CD4-positive, alpha-beta T cell treated with Interleukin-2 at 100 ng/mL for 4 hours (primary cell): ENCODE measurements at regions not wholly inside any gene's neighbourhood (a gene's known extent, or its start where the extent isn't known, plus 50 kb on each side); places are given as distances from the start of the nearest gene placed in this dataset.

ENCODE experiments used
- DNase-seq: peaks from one replicate; pipeline ENCODE4 v3.0.0-alpha.2; 2020; ENCODE audit warnings: low spot score

DNA sequence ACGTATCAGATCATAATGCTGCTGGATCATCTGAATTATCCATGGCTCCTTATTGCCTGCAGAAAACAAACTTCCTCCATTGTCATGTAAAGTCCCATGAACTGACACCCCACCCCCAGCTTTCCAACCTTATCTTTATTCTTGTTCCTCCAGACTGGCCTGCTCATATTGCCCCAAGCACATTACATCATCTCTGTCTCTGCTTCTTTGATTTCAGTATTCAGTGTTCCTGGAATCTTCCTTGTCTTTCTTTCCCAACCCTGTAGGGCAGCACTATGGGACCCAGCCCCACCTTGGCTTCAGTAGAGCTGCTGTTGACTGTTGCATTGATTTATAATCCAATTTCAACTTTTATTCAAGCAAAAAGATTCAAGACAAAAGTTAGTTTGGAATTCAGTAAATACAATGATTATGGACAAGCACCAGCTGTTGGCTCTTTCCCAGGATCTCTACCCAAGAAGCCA lies 187.5 kb upstream of the ECI2 start:
- DNase-seq, result no peak

DNA sequence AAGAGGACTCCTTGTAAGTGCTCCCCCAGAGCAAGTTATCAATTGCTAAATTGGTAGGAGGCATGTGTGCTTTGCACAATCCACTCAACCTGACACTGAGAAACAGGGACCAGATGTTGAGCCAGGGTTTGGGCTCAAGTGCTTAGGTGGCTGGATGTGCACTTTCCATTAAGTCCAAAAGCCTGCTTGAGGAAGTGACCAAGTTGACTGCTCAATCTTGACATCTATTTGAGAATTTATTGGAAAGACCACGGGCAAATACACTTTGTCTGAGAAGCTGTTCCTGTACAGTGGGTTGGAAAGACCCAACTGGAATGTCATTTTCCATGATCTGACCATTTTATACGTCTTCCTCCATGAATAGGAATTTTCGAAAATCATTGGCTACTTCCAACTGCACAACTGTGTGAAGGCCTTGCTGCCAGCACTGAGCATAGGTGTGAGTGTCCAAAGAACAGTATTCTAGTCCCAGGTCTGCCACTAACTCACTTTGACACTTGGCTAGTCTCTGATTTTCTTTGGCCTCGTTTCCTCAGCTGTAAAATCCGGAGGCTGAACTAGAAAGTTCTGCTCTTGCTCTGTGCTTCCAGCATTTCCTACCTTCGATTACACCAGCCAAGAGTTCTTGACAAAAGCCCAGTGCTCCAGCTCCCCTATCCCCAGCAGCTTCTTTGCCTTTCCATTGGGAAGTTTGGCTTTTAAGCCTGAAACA lies 186.9 kb upstream of the ECI2 start:
- DNase-seq, result no peak

DNA sequence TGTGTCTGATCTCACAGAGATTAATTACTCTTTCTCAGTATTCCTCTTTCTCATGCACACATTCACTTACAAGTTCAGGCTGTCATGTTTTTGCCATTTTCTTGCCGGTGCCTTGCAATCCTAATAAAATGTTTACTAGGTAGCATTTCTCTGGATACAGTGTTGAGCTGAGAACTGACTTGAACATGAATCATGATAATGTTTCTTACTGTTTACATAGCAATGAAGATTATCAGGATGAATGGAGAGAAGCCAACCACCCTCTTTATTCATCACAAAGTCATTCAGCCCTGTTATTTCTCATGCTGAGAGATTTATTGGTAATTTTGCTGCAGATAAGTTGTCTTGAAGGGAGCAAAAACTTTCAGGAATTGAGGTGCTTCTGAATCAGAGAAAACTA lies 185.5 kb upstream of the ECI2 start:
- no peak for DNase-seq

DNA sequence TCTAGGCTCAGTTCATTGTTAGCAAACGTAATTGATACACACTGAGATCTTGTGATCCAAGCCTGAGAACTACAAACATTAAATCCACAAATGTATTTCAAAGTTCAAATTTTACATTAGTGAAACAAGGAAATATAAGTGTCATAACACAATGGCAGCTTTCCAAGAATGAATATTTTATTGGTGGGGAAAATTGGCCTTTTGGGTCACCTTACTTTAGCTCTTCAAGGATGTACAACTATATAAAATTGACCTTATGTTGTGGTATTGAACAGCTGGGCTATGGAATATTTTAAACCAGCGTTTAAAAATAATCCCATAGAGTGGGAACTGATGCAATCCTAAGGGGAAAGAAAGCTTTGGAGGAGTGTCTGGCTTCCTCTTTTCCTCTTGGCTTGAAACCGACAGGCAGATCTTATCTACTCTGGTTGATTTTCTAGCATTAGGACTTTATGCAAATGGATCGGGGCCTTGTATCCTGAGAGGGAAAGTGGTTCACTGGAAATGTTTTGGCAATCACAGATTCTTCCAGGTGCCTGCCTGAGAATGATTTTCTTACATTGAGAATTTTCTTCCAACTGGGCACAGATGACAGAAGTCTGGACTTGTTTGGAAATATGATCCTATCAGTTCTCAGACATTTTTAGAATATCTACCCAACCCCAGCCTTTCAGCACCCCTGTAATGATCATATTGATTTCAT lies 184.8 kb upstream of the ECI2 start:
- DNase-seq, result no peak

DNA sequence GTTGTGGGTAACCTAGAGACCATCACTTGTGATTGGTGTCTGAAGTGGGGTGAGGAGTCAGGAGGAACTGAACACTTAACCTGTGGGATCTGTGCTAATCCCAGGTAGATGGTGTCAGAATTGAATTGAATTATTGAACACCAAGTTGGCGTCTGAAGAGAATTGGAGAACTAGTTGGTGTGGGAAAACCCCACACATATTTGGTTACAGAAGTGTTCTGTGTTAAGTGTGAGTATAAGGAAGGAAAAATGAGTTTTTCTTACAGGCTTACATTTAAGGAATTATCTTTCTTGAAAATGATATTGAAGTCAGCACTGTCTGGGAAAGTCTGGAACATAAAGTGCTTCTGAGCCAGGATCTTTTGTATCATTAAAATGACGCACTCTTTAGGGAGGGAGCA lies 182.9 kb upstream of the ECI2 start:
- DNase-seq, result no peak

DNA sequence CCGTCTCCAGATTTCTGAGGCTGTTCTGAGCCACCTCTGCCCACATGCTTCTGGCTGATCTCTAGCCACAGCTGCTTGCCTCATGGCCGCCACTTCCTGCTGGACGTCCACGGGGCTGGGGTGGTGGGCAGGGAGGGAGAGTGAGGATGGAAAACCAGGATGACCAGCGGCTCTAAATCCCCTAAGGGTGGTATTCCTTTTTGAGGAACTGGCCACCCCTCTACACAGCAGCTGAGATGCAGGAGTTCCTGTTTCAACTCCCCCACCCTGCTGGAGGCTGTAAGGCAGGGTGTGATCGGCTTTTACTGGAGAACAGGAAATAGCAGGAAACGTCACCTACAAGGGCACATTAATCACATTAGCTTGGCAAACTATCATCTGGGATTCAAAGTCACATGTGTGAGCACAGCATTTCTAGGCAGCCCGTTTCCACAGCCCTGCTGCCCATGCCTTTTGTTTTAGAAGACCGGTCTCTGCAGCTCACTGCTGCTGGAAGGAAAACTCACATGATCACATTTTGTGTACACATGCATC lies 181.6 kb upstream of the ECI2 start:
- no peak for DNase-seq

DNA sequence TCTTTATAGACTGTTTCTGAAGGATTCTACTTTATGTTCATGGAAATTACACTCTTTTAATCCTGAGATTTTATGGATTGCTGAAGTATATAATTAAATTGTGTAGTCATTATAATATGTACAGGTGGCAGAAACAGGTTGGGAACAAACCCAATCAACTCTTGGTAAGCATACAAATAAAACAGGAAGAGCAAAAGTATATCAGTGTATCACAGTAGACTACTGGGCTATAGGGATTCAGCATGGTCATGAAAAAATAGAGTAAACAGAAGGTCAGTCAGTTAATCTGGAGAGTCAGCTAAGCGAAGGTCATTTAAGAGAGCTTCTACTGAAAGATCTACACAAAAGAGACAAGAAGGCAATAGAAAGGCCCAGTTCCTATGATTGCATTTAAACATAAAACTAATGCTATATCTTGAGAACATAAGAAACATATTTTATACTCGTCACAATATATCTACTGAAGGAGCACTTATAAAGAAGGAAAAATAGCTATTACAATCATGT lies 178.9 kb upstream of the ECI2 start:
- DNase-seq, result no peak

DNA sequence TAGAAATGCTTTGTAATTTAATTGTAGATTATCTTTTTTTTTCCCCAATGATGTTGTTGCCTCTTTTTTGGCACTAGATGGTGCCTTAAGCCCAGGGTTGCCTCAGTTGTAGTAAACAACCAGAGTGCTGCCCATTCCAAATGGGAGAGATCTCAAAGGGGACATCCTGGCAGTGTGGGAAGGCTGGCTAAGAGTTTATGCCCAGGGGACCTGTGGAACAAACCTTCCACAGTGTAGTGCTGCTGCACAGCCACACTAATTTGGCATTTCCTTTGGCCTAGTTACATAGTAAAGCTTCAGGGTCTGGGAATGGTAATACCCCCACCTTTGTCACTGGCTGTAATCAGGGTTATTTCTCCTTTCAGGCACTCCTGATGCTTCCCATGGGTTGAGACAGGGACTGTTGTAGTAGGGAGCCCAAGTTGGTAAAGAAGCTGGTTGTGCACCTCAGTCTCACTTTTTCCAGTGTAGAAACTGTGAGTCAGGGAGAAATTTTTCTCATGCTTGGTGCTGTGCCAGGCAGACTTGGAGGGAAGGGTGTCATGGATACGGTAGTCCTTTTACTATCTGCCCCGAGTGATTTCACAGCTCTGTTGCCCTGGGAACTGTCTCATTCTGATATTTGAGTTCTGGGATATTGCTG lies 177.8 kb upstream of the ECI2 start:
- no peak for DNase-seq

DNA sequence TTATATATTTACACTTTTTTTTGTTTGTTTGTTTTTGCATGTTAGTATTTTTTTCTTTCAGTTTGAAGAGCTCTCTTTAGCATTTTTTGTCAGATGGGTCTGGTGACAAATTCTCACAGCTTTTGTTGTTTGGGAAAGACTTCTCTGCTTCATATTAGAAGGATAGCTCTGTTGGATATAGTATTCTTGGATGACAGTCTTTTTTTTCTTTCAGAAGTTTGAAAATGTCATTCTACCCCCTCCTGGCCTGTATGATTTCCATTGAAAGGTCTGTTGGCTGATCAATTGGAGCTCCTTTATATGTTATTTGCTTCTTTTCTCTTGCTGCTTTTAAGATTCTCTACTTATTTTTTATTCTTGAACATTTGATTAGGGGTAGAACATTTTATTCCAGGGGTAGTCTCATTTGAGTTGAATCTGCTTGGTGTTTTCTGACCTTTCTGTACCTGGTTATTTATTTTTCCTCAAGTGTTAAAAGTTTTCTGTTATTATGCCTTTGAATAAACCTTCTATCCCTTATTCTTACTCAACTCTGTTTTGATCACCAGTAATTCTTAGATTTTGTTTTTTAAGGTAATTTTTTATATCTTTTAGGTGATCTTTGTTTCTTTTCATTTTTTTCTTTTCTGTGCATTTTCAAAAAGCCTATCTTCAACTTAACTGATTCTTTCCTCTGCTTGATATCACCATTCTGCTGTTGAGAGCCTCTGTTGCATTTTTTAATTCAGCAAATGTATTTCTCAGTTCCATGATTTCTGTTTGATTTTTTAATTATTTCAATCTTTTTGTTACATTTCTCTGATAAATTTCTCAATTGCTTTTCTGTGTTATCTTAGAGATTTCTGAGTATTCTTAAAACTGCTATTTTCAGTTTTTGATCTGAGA lies 176.8 kb upstream of the ECI2 start:
- no peak for DNase-seq

DNA sequence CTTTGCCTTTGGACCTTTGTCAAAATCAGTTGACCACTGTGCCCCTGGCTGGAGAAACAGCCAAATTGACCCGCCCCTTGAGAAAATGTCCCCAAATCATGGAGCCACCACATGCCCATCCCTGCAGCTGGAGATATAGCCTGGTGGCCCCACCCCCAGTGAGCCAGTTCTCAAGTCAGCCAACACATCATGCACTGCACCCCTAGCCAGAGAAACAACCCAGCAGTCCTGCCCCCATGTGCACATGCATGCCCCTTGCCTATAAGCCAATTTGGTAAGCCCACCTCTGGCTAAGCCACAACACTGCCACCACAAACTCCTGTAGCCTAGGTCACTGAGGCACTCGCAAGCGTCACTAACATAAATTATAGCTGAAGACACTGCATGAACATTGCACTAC lies 174.2 kb upstream of the ECI2 start:
- no peak for DNase-seq

DNA sequence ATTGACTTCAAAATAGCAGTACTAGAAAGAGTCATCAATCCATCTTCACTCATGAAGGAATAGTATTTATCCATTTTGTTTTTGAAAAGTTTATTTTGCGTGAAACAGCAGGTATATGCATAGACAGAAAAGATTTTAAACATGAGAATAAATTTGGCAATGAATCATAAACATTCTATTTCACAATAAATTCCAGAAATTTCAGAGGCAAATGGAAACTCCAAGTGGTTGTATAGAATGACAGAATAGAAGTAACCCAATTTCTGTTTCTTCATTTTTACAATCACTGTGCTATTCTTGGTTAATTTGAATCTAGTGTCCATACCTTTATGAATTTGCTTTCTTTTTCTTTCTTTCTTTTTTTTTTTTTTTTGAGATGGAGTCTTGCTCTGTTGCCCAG lies 173.0 kb upstream of the ECI2 start:
- no peak for DNase-seq

DNA sequence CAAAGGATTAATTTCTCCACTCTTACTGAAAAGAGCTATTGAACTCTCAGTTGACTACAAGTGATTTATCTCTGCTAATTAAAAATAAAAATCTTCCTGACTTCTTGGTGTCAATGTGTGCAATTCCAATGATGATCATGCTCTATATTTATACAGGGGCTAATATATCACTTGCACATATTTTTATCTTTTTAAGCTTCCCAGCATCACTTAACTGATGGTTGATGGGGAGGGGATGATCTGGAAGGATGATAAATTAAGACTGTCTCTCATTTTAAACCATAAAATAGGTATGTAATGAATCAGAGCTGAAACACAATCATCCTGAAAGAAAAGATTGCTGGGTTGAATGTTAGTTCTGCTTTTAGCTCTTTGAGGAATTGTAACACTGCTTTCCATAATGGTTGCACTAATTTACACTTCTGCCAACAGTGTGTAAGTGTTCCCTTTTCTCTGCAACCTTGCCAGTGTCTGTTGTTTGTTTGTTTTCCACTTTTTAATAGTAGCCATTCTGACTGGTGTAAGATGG lies 169.6 kb upstream of the ECI2 start:
- DNase-seq, result no peak

DNA sequence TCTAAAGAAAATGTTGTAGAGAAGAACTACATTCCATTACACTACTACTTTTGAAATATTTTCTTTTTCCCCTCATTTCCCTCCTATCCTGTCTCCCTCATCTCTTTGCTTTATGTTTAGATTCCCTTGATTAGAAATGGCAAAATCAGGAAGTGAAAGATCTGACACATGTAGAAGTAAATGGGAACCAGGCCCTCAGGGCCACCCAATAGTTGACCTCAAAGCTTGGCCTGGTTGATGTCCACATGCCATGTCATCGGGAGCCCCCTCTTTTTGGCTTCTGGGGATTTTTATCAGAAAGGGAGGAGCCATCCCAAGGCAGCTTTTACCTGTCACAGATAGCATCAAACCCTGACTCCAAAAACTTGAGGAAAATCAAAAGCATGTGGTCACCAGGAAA lies 168.3 kb upstream of the ECI2 start:
- DNase-seq, result no peak

DNA sequence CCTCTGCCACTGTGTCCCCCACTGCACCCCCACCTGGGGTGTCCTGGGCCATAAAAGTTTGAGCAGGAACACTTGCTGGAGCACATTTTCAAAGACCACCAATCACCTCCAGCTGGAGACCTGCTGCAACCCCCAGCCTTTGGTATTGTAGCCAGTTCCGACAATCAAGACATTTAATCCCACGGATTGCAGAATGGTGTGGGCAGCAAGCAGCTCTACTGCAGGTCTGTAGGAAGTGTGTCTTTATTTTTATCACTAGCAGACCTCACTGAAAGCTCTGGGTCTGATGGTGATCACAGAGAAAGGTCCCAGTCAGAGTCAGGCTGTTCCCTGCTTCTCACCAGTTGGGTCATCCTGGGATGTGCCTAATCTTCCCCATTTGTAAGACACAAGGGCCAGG lies 167.1 kb upstream of the ECI2 start:
- no peak for DNase-seq

DNA sequence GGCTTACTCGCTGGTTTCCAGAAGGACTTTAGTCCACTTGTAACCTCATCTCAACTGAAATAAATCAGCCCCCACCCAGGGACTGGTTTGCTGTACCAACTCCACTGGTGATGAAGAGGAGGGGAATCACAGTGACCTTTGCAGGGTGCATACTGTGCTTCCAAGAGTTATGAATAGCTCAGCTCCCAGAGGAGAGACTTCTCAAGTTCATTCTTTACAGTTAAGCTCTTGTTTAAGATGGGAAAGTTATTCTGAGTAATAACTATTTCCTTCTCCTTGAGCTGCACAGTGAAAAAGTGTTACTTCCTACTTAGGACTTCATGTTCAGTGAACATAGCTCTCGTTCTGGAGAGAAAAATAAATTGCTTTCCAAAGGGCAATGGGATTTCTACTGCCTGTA lies 166.5 kb upstream of the ECI2 start:
- no peak for DNase-seq

DNA sequence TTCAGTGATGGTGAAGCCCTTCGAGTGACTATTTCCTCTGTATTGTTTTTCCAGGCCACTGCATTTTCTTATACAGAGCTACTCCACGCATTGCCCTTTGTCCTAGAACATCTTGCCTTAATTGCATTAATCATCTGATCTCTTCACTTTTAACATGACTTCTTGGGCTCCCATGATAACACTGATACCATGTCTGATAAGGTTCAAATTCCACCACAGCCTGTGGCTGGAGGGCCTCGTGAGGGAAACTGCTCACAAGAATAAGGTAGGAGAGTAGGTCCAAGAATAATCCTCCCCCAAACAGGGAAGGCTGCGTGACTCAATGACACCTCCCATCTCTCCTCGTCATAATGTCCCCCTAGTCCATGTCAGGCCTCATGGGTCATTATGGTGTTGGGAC lies 165.5 kb upstream of the ECI2 start:
- no peak for DNase-seq

DNA sequence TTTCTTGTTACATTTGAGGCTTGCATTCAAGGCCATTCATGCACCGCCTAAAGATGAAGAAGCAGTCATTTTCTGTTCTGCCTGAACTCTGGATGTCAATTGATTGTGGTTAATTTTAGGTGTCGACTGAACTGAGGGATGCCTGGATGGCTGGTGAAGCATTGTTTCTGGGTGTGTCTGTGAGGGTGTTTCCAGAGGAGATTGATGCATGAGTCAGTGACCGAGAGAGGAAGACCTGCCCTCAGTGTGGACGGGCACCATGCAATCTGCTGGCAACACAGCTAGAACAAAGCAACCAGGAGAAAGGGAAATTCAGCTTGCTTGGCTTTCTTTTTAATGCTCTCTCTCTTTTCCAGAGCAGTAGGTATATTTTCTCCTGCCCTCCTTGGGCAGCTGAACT lies 164.1 kb upstream of the ECI2 start:
- no peak for DNase-seq

DNA sequence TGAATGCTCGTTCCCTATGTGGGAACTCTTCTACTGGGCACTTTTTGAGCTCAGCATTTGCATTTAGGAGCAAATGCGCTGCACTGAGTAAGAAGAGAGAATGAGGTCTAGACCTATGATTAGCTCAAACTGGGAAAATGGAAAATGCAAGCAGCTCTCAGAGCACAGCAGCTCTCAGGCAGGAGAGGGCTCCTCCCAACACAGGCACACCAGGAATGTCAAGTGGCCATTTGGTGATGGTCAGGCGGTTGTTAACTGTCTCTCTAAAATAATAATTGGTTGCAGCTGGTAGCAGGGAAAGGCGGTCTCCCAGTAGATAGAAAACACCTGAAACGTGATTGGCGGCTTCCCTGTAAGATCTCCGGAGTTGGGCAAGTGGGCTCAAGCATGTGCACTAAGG lies 162.0 kb upstream of the ECI2 start:
- no peak for DNase-seq

DNA sequence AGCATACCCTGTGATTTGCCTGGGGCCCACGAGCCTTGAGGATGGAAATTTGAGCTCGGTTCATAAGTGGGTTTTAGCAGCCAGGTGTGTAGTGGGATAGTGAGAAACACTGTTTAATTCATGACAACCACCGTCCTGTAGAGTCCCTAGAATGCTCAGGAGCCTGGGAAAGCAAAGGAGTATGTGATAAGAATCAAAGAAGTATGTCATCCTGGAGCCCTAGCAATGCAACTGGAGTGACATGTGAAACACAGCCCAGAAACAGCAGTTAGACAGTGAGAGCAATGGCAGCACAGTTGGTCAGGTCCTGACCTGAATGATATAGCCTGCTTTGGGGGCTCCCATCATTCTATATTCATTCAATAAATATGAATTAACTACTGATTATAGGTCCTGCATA lies 161.2 kb upstream of the ECI2 start:
- no peak for DNase-seq

DNA sequence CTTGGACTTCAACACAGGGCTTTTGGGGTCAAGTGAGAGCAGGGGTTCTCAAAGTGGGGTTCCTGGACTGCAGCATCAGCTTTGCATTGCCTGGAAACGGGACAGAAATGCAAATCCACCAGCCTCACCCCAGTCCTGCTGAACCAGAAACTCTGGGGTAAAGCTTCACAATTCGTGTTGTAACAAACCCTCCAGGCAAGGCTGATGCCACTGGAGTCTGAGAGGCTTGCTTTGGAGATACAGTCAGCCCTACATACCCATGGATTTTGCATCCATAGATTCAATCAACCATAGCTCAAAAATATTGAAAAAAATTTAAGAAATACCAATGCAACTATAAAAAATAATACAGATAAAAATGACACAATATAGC lies 160.4 kb upstream of the ECI2 start:
- DNase-seq, result no peak

DNA sequence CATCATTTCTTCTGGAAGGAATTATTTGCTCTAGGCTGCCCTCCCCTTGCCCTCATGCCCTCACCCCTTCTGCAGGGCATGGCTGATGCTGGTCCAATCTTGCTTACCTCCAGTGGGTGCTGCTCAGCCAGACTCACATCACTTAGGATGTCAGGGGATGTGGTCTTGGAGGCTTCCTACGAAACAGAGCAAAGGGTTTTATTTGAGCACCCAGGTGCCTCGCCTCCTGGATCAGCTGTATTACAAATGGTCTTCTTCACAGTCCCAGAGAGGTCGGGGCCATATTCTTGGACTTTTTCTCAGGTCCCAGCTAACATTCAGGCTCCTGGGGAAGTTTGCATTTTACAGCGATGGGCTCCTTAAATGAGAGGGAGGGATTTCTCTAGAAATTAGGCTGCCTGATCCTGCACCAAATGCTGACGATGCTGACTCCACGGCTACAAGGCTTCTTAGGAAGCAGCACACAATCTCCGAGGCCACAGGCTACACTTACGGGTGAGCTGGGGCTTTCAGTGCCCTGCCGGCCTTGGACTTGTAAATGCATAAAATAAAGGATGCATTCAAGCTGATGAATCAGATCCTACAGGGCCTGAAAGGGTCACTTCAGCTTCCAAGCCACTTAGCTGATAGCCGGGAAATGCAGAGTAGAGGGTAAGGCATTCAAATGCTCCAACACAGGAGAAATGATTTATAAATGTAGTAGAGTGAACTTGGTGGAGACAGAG lies 159.8 kb upstream of the ECI2 start:
- DNase-seq, result no peak
